ENCODE measurements at regions not wholly inside any gene's neighbourhood (a gene's known extent, or its start where the extent isn't known, plus 50 kb on each side); places are given as distances from the start of the nearest gene placed in this dataset.

GRCh38 chr5:82828211-82828610, 249.0 kb downstream of the TMEM167A start:
- Histone ChIP-seq H3K27ac (ENCODE audit: low read depth, low read length) (no peak overlapping the region), H3K36me3 (ENCODE audit: control insufficient read depth in 1 of 2, insufficient read depth in 2 of 2, low read length in 2 of 2) (no peaks in the 10 kb centered on the region), H3K4me2 (ENCODE audit: low read length) (no peak overlapping the region), H3K4me3 (replicated peaks in 1 of 2; ENCODE audit: low read depth in 1 of 2, low read length in 2 of 2) (no peak overlapping the region), H3K79me2 (ENCODE audit: insufficient read depth, low read length) (no peaks in the 10 kb centered on the region), H3K4me1 (ENCODE audit: control insufficient read depth in 1 of 2, insufficient read depth in 2 of 2, low read length in 2 of 2) (no peaks in the 10 kb centered on the region), H3K27me3 (ENCODE audit: insufficient read depth, low read length) (no peaks in the 10 kb centered on the region), H3K9me3 (ENCODE audit: control insufficient read depth in 1 of 2, insufficient read depth in 1 of 2, low read depth in 1 of 2, low read length in 2 of 2) (no peaks in the 10 kb centered on the region), H3K9me2 (ENCODE audit: insufficient read depth) (no peaks in the 10 kb centered on the region; the same call in 1 of the 2 replicates), H3K9ac (ENCODE audit: low read length) (no peak overlapping the region), H2AFZ (ENCODE audit: low read depth, low read length, poor library complexity, severe bottlenecking) (no peak overlapping the region), H4K20me1 (ENCODE audit: insufficient read depth) (no peaks in the 10 kb centered on the region)
- ATAC-seq: no peak
- RAD21 ChIA-PET (ENCODE audit: low non-redundant PET in 1 of 2, low total read pairs in 2 of 2, uncharacterized antibody in 2 of 2, unreplicated experiment in 2 of 2): no interaction called here
- POLR2A ChIA-PET: no interaction called here
- intact Hi-C loops (cut with micrococcal nuclease): no loop called here
- TF ChIP-seq POLR2AphosphoS5 (IDR thresholded peaks at IDR 0.05; ENCODE audit: low read depth, low read length): no peak
- no peak for TF ChIP-seq SRF (IDR thresholded peaks at IDR 0.05; ENCODE audit: low read depth)
- no peak for TF ChIP-seq MAX (IDR thresholded peaks at IDR 0.05)
- TF ChIP-seq EGR1 (IDR thresholded peaks at IDR 0.05; ENCODE audit: low read depth): no peak
- TF ChIP-seq SIN3A (IDR thresholded peaks at IDR 0.05; ENCODE audit: low read depth): no peak
- TF ChIP-seq ELF1 (IDR thresholded peaks at IDR 0.05; ENCODE audit: borderline replicate concordance, low read depth): no peak
- TF ChIP-seq CEBPB (IDR thresholded peaks at IDR 0.05; ENCODE audit: low read depth): no peak
- TF ChIP-seq SP1 (IDR thresholded peaks at IDR 0.05; ENCODE audit: low read depth): no peak
- no peak for TF ChIP-seq CTCF (IDR thresholded peaks at IDR 0.05 in 2 of 3, conservative IDR thresholded peaks at IDR 0.05 in 1 of 3; ENCODE audit: borderline replicate concordance in 1 of 3, insufficient read depth in 1 of 3, low read depth in 2 of 3, low read length in 2 of 3)
- no peak for TF ChIP-seq ZBTB33 (IDR thresholded peaks at IDR 0.05; ENCODE audit: extremely low read depth, insufficient replicate concordance, low read length)
- TF ChIP-seq ZNF274 (IDR thresholded peaks at IDR 0.05; ENCODE audit: low read depth, low read length): no peak
- no peak for TF ChIP-seq TCF7L2 (IDR thresholded peaks at IDR 0.05; ENCODE audit: borderline replicate concordance, extremely low read depth, insufficient read depth, insufficient read length)
- CTCF ChIA-PET: no interaction called here
- BruUV-seq (replicated peaks): no TSS peak
- no peak for DNase-seq (ENCODE audit: low read depth, low spot score)
